ENCODE measurements at regions not wholly inside any gene's neighbourhood (a gene's known extent, or its start where the extent isn't known, plus 50 kb on each side); places are given as distances from the start of the nearest gene placed in this dataset.

GRCh38 chr2:158031371-158031770, 70.3 kb upstream of the UPP2 start:
- Mint-ChIP-seq H3K4me1 (ENCODE audit: low read depth) (no peaks in the 10 kb centered on the region), H3K27me3 (peaks cover 8% of the 10 kb centered on the region), H3K4me3 (no peak overlapping the region), H3K36me3 (no peaks in the 10 kb centered on the region), H3K27ac (no peak overlapping the region), H3K9me3 (no peaks in the 10 kb centered on the region)
- no peak for DNase-seq
- ChIA-PET CTCF (interaction anchor here (2.1 to 3.3 kb wide), 2 partner anchors 714 to 723 kb away, joined by 5 to 14 read pairs; no protein-coding TSS in a partner anchor), POLR2A (no interaction called here)
- intact Hi-C loops (cut with micrococcal nuclease), result no loop called here

- ChIA-PET POLR2A (no interaction called here), CTCF (interaction anchor here (0.6 to 6.6 kb wide), 8 partner anchors 12 to 1139 kb away, joined by 3 to 196 read pairs (median 6); no protein-coding TSS in a partner anchor)
- H3K27me3 Mint-ChIP-seq, result no peaks in the 10 kb centered on the region
- H3K9me3 Mint-ChIP-seq, result no peaks in the 10 kb centered on the region
- peaks cover 2% of the 10 kb centered on the region for H3K4me1 Mint-ChIP-seq (ENCODE audit: low read depth)
- no peak overlapping the region for H3K27ac Mint-ChIP-seq
- no peak overlapping the region for H3K4me3 Mint-ChIP-seq
- no peak for DNase-seq
- intact Hi-C loops (cut with micrococcal nuclease), result loop anchor here (2.0 to 10.0 kb wide), 3 partner anchors 429 to 729 kb away; partner anchors contain the start of genes CCDC148 and PKP4
- H3K36me3 Mint-ChIP-seq, result no peaks in the 10 kb centered on the region
These were observed 76.2 kb upstream of the UPP2 start for GRCh38 chr2:158025255-158025996.

DNA sequence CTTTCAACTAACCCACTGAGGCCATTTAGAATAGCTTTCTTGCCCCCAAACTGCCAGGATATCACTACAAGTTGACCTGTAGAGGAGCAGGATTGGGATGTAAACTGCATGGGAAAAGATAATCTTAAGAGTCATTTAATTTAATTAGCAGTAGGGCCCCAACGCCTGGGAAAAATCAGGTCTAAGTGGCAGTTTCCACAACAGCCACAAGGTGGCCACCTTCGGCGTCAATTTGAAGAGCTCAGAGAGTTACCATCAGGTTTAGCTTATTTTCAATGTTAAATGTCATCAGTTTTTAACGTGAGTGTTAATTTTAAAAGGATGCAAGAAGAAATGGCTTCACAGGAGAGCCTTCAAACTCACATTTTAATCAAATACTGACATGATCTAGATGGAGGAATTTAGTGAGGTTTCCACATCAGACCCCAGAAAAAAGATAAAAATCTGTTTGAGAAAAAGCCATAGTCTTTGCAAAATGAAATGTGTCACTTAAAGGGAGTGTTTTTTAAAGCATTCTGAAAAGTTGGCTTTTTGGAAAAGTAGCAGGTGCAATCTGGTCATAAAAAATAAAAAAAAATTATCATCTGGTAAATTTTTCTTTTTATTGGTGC, 77.3 kb upstream of the UPP2 start:
- POLR2A ChIA-PET, result no interaction called here

GRCh38 chr2:158022888-158023287, 78.8 kb upstream of the UPP2 start:
- CTCF ChIA-PET, result interaction anchor here (0.6 to 6.6 kb wide), 7 partner anchors 10 to 1138 kb away, joined by 3 to 196 read pairs (median 5); no protein-coding TSS in a partner anchor
- Mint-ChIP-seq H3K36me3 (no peaks in the 10 kb centered on the region), H3K4me1 (ENCODE audit: low read depth) (peaks cover 2% of the 10 kb centered on the region), H3K27me3 (no peaks in the 10 kb centered on the region), H3K27ac (no peak overlapping the region), H3K9me3 (no peaks in the 10 kb centered on the region), H3K4me3 (no peak overlapping the region)
- intact Hi-C loops (cut with micrococcal nuclease), result loop anchor here (10.0 kb wide), 1 partner anchor 432 kb away; the partner anchor contains the start of genes CCDC148 and PKP4
- POLR2A ChIA-PET, result no interaction called here
- DNase-seq, result no peak

More for the DNA sequence above, 77.3 kb upstream of the UPP2 start:
- CTCF ChIA-PET, result interaction anchor here (0.6 to 6.6 kb wide), 42 partner anchors 8 to 1140 kb away, joined by 3 to 196 read pairs (median 4); no protein-coding TSS in a partner anchor
- Mint-ChIP-seq H3K9me3 (no peaks in the 10 kb centered on the region), H3K27me3 (no peaks in the 10 kb centered on the region), H3K4me3 (no peak overlapping the region), H3K4me1 (ENCODE audit: low read depth) (peaks cover 2% of the 10 kb centered on the region), H3K36me3 (no peaks in the 10 kb centered on the region), H3K27ac (no peak overlapping the region)
- DNase-seq, result peak; percentile 73
- intact Hi-C loops (cut with micrococcal nuclease), result loop anchor here (2.0 to 10.0 kb wide), 3 partner anchors 430 to 730 kb away; partner anchors contain the start of genes CCDC148 and PKP4

DNA sequence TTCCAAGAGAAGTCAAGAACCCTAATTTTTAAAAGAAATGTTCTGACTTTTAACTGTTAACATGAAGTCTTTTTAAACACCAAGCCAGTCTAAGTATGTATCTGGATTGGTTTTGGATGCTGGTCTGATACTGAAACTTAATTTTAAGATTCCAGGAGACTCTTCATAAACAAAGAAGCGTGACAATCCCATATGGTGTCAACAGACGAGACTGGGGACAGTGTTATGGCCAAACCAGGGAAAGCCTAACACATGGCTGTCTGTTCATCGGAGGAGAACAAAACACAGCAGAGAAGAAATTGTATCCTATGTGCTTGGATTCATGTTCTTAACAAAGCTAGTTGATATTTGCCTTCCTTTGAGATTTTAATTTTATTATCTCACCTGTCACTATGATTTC, 80.5 kb upstream of the UPP2 start:
- Mint-ChIP-seq H3K4me1 (ENCODE audit: low read depth) (peaks cover 2% of the 10 kb centered on the region), H3K4me3 (no peak overlapping the region), H3K27me3 (no peaks in the 10 kb centered on the region), H3K36me3 (no peaks in the 10 kb centered on the region), H3K9me3 (no peaks in the 10 kb centered on the region), H3K27ac (no peak overlapping the region)
- intact Hi-C loops (cut with micrococcal nuclease), result loop anchor here (10.0 kb wide), 1 partner anchor 434 kb away; the partner anchor contains the start of genes CCDC148 and PKP4
- POLR2A ChIA-PET, result no interaction called here
- no peak for DNase-seq
- CTCF ChIA-PET, result interaction anchor here (0.6 to 6.6 kb wide), 5 partner anchors 8 to 729 kb away, joined by 3 to 196 read pairs (median 5); no protein-coding TSS in a partner anchor

DNA sequence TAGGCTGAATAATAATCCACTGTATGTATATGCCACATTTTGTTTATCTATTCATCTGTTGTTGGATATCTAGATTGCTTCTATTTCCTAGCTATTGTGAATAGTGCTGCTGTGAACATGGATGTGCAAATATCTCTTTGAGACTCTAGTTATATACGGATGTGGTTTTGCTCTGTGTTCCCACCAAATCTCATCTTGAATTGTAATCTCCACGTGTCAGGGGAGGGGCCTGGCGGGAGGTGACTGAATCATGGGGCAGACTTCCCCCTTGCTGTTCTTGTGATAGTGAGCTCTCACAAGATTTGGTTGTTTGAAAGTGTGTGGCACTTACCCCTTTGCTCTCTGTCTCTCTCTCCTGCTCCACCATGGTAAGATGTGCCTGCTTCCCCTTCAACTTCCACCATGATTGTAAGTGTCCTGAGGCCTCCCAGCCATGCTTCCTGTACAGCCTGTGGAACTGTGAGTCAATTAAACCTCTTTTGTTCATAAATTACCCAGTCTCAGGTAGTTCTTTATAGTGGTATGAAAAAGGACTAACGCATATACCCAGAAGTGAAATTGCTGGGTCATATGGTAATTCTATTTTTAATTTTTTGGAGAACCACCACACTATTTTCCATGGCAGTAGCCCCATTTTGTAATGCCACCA, 86.1 kb upstream of the UPP2 start:
- ChIA-PET CTCF (interaction anchor here (0.9 to 5.7 kb wide), 2 partner anchors 8 to 523 kb away, joined by 3 to 47 read pairs; no protein-coding TSS in a partner anchor), POLR2A (no interaction called here)
- peaks cover 10% of the 10 kb centered on the region for H3K4me1 Mint-ChIP-seq (ENCODE audit: low read depth)
- H3K36me3 Mint-ChIP-seq, result no peaks in the 10 kb centered on the region
- H3K27me3 Mint-ChIP-seq, result no peaks in the 10 kb centered on the region
- no peaks in the 10 kb centered on the region for H3K9me3 Mint-ChIP-seq
- intact Hi-C loops (cut with micrococcal nuclease), result no loop called here
- peak; percentile 33 for DNase-seq
- no peak overlapping the region for H3K4me3 Mint-ChIP-seq
- no peak overlapping the region for H3K27ac Mint-ChIP-seq

DNA sequence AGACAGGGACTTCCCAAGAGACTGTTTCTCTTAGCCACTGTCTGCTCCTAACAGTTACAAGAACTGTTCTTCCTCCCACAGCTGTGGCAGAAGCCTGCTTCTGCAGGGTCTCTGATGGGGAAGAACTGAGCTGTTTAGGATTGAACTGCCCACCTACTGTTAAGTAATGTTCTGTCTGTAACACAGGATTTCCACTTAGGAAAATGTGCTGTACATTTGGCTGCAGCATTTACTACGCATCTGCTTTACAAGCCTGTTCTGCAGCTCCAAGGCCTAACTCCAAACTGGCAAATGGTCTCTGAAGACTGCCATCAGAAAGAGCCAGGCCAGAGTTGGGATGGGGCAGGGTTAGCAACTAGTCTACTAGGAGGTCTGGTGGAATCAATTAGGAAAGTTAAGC, 87.8 kb upstream of the UPP2 start:
- no peak for DNase-seq
- H3K36me3 Mint-ChIP-seq, result no peaks in the 10 kb centered on the region
- ChIA-PET POLR2A (no interaction called here), CTCF (interaction anchor here (0.7 to 5.7 kb wide), 5 partner anchors 9 to 740 kb away, joined by 3 to 47 read pairs (median 8); no protein-coding TSS in a partner anchor)
- peaks cover 2% of the 10 kb centered on the region for H3K27me3 Mint-ChIP-seq
- H3K4me3 Mint-ChIP-seq, result no peak overlapping the region
- H3K27ac Mint-ChIP-seq, result no peak overlapping the region
- no peaks in the 10 kb centered on the region for H3K9me3 Mint-ChIP-seq
- intact Hi-C loops (cut with micrococcal nuclease), result no loop called here
- H3K4me1 Mint-ChIP-seq (ENCODE audit: low read depth), result peaks cover 12% of the 10 kb centered on the region

DNA sequence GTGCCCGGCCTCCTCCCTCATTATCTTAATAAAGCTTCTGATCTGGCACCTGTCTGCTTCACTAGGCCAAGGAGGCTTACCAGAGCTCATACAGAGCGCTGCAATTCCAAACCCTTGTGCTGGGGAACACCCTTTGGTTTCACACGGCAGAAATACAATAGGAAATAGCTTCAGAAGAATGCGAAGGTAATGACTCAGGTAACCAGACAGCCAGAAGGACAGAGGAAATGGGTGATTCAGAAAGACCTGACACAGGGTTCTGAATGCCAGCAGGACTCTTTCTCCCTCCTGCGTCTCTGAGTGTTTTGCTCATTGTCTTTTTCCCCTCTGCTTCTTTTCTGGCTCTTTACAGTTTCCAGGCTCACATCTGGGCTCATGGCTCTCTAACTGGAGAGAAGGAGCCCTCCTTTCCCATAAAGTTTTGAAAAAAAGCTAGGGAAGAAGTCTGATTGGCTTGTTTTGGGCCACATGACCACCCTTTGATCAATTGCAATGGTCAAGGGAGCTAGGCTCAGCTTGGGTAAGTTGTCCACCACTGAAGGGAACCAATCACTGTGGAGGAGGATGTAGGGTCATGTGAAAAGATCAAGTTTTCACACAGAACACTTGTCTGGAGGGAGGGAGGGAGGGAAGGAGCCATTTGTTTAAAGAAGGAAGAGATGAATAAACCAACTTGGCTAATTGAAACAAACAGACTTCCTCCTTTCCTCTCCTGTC, 90.5 kb upstream of the UPP2 start:
- CTCF ChIA-PET, result interaction anchor here (0.6 to 5.7 kb wide), 28 partner anchors 9 to 743 kb away, joined by 3 to 47 read pairs (median 4); partner anchors contain the start of gene ACVR1C
- intact Hi-C loops (cut with micrococcal nuclease), result loop anchor here (2.0 kb wide), 2 partner anchors 382 to 708 kb away; partner anchors contain the start of gene ACVR1C
- Mint-ChIP-seq H3K27me3 (peaks cover 2% of the 10 kb centered on the region), H3K4me1 (ENCODE audit: low read depth) (peaks cover 14% of the 10 kb centered on the region), H3K27ac (no peak overlapping the region), H3K4me3 (no peak overlapping the region), H3K9me3 (no peaks in the 10 kb centered on the region), H3K36me3 (no peaks in the 10 kb centered on the region)
- DNase-seq, result no peak
- POLR2A ChIA-PET, result no interaction called here

DNA sequence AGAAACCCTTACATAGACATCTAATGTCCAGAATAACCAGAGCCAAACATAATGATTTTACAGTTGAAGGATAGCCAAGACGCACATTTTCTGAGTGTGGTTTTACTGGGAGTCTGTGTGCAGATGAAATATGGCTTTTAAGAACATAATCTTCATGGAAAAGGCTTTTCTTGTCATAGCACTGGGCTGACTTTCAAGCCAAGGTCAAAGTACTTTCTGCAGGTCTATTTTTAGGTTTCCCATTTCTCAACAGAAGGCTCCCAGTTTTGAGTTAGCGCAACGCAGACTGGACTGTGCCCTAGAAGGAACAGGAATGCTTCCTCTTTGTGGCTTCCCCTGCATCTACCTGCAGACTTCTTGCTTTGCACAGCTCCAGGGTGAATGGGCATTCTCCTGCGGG, 92.3 kb upstream of the UPP2 start:
- Mint-ChIP-seq H3K9me3 (no peaks in the 10 kb centered on the region), H3K36me3 (no peaks in the 10 kb centered on the region), H3K4me3 (no peak overlapping the region), H3K4me1 (ENCODE audit: low read depth) (peaks cover 6% of the 10 kb centered on the region), H3K27ac (no peak overlapping the region), H3K27me3 (peaks cover 2% of the 10 kb centered on the region)
- POLR2A ChIA-PET, result no interaction called here
- CTCF ChIA-PET, result interaction anchor here (0.5 to 4.0 kb wide), 8 partner anchors 12 to 707 kb away, joined by 3 to 25 read pairs (median 4); no protein-coding TSS in a partner anchor
- no peak for DNase-seq
- intact Hi-C loops (cut with micrococcal nuclease), result no loop called here

DNA sequence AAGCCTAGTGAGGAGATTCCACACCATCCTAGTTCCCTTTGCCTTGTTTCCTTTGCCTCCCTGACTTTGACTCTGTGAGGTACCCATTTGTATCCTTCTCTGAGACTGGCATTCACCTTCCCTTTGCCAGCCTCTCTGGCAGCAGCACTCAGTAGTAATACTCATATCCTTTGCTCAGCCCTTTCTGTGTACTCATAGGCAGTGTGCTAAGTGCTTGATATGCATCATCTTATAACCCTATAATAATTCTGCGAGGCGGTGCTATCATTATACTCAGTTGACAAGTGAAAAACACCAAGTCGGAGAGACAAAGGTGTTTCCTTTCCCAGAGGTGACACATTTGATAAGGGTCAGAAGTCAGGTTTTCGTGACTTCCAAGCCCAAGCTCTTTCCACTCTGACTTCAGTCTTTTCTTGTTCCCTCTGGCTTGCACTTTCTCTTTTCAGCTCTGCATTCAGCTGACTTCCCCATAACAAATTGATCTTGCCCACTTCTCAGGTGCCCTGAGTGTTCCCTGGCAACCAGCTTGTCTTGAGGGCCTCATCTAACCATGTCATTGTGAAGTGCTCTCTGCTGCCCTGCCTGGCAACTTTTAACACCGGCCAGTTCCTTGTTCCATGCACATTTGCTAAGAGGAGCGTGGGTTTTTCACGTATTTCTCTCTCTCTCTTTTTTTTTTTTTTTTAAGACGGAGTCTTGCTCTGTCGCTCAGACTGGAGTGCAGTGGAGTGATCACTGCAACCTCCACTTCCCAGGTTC, 94.5 kb upstream of the UPP2 start:
- POLR2A ChIA-PET, result interaction anchor here (0.6 kb wide), 1 partner anchor 86 kb away, joined by 3 read pairs; no protein-coding TSS in a partner anchor
- H3K4me3 Mint-ChIP-seq, result no peak overlapping the region
- intact Hi-C loops (cut with micrococcal nuclease), result no loop called here

More for the DNA sequence above, 94.5 kb upstream of the UPP2 start:
- peaks cover 6% of the 10 kb centered on the region for H3K4me1 Mint-ChIP-seq (ENCODE audit: low read depth)
- H3K9me3 Mint-ChIP-seq, result no peaks in the 10 kb centered on the region
- DNase-seq, result peak; percentile 25
- H3K36me3 Mint-ChIP-seq, result no peaks in the 10 kb centered on the region
- peaks cover 2% of the 10 kb centered on the region for H3K27me3 Mint-ChIP-seq
- CTCF ChIA-PET, result interaction anchor here (0.6 to 4.0 kb wide), 10 partner anchors 10 to 704 kb away, joined by 3 to 25 read pairs (median 3); no protein-coding TSS in a partner anchor
- no peak overlapping the region for H3K27ac Mint-ChIP-seq
